ENCODE measurements at regions not wholly inside any gene's neighbourhood (a gene's known extent, or its start where the extent isn't known, plus 50 kb on each side); places are given as distances from the start of the nearest gene placed in this dataset.

DNA sequence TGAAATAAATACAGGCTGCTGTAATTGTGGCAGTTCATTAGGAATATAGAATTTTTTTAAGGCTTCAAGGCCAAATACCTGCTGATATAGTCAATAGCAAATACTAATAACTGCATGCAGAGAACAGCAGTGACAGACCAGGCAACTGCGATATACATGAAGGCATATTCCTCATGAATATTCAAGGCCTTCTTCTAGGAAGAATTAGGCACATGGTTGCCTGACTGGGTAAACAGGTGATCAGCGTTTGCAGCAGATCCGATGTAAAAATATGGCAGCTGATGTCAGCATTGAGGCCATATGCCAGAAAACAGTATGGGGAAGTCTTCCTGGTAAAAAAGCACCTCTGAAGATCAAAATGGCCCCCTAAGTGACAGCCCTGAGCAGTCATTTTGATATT is 629.7 kb downstream of the UQCRFS1 start:
- DNase-seq (ENCODE audit: low spot score) (no peak), ATAC-seq (ENCODE audit: insufficient number of reproducible peaks, low FRiP score, low read depth) (no peak)
- Histone ChIP-seq H3K27ac (no peak overlapping the region), H3K9me3 (no peaks in the 10 kb centered on the region), H3K4me1 (ENCODE audit: control insufficient read depth in 1 of 2, low read depth in 2 of 2) (no peaks in the 10 kb centered on the region), H3K4me3 (no peak overlapping the region), H3K27me3 (replicated peaks; ENCODE audit: insufficient read depth) (no peaks in the 10 kb centered on the region), H3K36me3 (no peaks in the 10 kb centered on the region)
- TF ChIP-seq, protein P1, sequence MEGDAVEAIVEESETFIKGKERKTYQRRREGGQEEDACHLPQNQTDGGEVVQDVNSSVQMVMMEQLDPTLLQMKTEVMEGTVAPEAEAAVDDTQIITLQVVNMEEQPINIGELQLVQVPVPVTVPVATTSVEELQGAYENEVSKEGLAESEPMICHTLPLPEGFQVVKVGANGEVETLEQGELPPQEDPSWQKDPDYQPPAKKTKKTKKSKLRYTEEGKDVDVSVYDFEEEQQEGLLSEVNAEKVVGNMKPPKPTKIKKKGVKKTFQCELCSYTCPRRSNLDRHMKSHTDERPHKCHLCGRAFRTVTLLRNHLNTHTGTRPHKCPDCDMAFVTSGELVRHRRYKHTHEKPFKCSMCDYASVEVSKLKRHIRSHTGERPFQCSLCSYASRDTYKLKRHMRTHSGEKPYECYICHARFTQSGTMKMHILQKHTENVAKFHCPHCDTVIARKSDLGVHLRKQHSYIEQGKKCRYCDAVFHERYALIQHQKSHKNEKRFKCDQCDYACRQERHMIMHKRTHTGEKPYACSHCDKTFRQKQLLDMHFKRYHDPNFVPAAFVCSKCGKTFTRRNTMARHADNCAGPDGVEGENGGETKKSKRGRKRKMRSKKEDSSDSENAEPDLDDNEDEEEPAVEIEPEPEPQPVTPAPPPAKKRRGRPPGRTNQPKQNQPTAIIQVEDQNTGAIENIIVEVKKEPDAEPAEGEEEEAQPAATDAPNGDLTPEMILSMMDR (IDR thresholded peaks at IDR 0.05): no peak

DNA sequence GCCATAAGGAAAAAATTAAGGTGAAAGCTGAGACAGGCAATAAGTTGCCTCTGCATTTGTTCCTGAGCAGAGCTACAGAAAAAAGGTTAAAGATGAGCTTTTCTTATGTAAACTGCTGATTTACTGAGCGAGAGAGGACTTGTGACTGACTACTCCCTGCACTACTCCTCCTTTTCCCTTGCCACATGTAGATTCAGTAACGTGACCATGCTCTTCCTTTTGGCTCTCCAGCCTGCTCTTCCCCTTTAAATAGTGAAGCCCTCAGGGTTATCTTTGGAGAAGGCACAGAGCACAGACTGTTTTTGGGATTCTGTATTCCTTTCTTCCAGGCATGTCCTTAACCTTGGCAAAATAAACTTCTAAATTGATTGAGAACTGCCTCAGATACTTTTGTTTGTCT is 630.2 kb downstream of the UQCRFS1 start:
- DNase-seq (ENCODE audit: low spot score) (no peak), ATAC-seq (ENCODE audit: insufficient number of reproducible peaks, low FRiP score, low read depth) (no peak)
- TF ChIP-seq, protein P1 (IDR thresholded peaks at IDR 0.05): no peak

DNA sequence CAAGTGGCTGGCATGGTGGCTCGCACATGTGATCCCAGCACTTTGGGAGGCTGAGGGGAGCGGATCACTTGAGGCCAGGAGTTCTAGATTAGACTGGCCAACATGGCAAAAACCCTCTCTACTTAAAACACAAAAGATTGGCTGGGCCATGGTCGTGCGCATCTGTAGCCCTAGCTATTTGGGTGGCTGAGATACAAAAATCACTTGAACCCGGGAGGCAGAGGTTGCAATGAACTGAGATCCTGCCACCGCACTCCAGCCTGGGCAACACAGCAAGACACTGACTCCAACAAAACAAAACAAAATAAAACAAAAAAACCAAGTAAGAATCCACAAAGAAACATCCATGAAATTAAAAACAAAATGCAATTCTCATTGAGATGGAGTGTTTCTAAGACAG is 630.6 kb downstream of the UQCRFS1 start:
- H3K27ac ChIP-seq: no peak overlapping the region
- no peaks in the 10 kb centered on the region for H3K27me3 ChIP-seq (replicated peaks; ENCODE audit: insufficient read depth)
- H3K36me3 ChIP-seq: no peaks in the 10 kb centered on the region
- no peak for DNase-seq (ENCODE audit: low spot score)
- ATAC-seq (ENCODE audit: insufficient number of reproducible peaks, low FRiP score, low read depth): no peak
- H3K9me3 ChIP-seq: no peaks in the 10 kb centered on the region
- TF ChIP-seq, protein P1 (IDR thresholded peaks at IDR 0.05): no peak
- no peaks in the 10 kb centered on the region for H3K4me1 ChIP-seq (ENCODE audit: control insufficient read depth in 1 of 2, low read depth in 2 of 2)
- H3K4me3 ChIP-seq: no peak overlapping the region

More for the DNA sequence above, 630.2 kb downstream of the UQCRFS1 start:
- Histone ChIP-seq H3K27ac (no peak overlapping the region), H3K27me3 (replicated peaks; ENCODE audit: insufficient read depth) (no peaks in the 10 kb centered on the region), H3K4me3 (no peak overlapping the region), H3K4me1 (ENCODE audit: control insufficient read depth in 1 of 2, low read depth in 2 of 2) (no peaks in the 10 kb centered on the region), H3K36me3 (no peaks in the 10 kb centered on the region), H3K9me3 (no peaks in the 10 kb centered on the region)

DNA sequence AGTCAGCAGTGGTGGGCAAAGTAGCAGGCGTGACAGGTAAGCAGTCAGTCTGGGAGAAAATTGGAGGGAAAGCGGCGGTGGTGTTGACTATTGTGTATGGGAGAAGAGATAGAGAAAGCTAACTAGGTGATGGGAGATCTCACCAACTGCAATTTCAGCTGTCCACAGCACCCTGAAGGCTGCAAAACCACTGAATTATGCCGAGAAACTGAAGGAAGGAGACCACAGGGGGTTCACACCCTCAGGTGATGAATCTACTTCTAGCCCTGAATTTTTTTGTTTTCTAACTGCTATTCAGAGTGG is 631.5 kb downstream of the UQCRFS1 start:
- H3K9me3 ChIP-seq: no peaks in the 10 kb centered on the region
- H3K27me3 ChIP-seq (replicated peaks; ENCODE audit: insufficient read depth): no peaks in the 10 kb centered on the region
- ATAC-seq (ENCODE audit: insufficient number of reproducible peaks, low FRiP score, low read depth) (no peak), DNase-seq (ENCODE audit: low spot score) (no peak)
- no peaks in the 10 kb centered on the region for H3K36me3 ChIP-seq
- no peak overlapping the region for H3K27ac ChIP-seq
- no peak overlapping the region for H3K4me3 ChIP-seq
- TF ChIP-seq, protein P1 (IDR thresholded peaks at IDR 0.05): no peak
- no peaks in the 10 kb centered on the region for H3K4me1 ChIP-seq (ENCODE audit: control insufficient read depth in 1 of 2, low read depth in 2 of 2)

DNA sequence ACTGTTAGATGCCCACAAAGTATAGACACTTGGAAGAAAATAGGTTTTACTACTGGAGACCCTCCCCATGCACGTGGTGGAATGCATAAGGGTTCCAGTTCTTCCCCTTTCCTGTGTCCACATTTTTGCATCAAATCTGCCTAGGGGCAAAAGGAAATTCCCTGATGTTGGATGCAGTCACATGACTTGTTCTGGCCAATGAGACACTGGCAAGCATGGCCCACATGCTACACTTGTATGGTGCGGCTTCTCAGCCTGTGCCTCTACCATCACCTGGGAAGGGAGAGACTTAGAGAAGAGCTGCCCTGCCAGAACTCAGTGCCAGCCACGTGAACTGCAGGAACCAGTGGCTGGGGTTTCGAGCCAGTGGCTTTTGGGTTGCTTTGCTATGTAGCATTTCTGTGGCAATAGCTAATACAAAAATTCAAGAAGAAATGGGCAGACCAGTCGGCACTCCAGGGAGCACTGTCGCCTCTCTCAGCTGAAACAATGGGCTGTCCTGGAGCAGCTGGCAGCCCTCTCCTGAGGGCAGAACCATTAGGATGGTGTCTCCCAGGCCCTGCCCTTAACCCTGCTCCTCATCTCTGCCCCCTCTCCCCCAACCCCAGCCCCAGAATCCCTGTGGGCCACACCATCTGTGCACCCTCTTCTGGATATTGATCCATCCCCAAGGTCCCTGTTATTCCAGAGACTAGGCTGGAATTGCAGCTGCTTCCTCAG is 634.0 kb downstream of the UQCRFS1 start:
- Histone ChIP-seq H3K4me1 (ENCODE audit: control insufficient read depth in 1 of 2, low read depth in 2 of 2) (no peaks in the 10 kb centered on the region), H3K36me3 (no peaks in the 10 kb centered on the region), H3K27ac (no peak overlapping the region), H3K4me3 (no peak overlapping the region), H3K9me3 (no peaks in the 10 kb centered on the region), H3K27me3 (replicated peaks; ENCODE audit: insufficient read depth) (no peaks in the 10 kb centered on the region)
- ATAC-seq (ENCODE audit: insufficient number of reproducible peaks, low FRiP score, low read depth): no peak
- DNase-seq (ENCODE audit: low spot score): no peak
- TF ChIP-seq, protein P1 (IDR thresholded peaks at IDR 0.05): no peak
